ENCODE measurements at regions not wholly inside any gene's neighbourhood (a gene's known extent, or its start where the extent isn't known, plus 50 kb on each side); places are given as distances from the start of the nearest gene placed in this dataset.

DNA sequence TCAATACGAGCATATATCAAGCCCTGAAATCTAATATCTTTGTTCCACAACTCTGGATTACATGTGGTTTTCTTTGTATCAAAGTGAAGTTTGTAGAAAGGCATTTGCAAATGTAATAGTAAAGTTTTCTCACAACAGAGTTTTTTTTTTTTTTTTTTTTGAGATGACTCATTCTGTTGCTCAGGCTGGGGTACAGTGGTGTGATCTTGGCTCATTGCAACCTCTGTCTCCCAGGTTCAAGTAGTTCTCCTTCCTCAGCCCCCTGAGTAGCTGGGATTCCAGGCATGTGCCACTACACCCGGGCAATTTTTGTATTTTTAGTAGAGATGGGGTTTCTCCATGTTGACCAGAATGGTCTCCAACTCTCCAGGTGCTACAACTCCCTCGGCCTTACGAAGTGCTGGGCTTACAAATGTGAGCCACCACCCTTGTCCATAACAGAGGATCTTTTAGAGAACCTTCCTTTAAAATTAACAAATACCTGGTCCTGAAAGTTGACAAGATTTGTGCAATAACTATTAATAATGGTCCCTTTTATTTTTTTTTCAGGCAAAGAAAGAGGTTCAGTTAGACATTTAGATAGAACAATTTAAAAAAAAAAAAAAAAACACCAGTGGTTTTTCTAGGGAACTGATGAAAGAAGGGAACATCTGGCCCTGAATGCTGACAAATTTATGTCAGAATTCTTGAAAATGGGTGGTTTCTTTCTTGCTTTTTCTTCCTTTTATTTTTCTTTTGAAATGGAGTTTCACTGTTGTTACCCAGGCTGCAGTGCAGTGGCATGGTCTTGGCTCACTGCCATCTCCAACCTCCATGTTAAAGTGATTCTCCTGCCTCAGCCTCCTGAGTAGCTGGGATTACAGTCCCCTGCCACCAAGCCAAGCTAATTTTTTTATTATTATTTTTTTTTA, 278.5 kb downstream of the RPS4Y2 start:
- TF ChIP-seq, protein P1, sequence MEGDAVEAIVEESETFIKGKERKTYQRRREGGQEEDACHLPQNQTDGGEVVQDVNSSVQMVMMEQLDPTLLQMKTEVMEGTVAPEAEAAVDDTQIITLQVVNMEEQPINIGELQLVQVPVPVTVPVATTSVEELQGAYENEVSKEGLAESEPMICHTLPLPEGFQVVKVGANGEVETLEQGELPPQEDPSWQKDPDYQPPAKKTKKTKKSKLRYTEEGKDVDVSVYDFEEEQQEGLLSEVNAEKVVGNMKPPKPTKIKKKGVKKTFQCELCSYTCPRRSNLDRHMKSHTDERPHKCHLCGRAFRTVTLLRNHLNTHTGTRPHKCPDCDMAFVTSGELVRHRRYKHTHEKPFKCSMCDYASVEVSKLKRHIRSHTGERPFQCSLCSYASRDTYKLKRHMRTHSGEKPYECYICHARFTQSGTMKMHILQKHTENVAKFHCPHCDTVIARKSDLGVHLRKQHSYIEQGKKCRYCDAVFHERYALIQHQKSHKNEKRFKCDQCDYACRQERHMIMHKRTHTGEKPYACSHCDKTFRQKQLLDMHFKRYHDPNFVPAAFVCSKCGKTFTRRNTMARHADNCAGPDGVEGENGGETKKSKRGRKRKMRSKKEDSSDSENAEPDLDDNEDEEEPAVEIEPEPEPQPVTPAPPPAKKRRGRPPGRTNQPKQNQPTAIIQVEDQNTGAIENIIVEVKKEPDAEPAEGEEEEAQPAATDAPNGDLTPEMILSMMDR (IDR thresholded peaks at IDR 0.05): no peak
- TF ChIP-seq POLR2AphosphoS5 (IDR thresholded peaks at IDR 0.05): no peak
